Mesothelial cell of epicardium (in vitro differentiated cells): ENCODE measurements at regions not wholly inside any gene's neighbourhood (a gene's known extent, or its start where the extent isn't known, plus 50 kb on each side); places are given as distances from the start of the nearest gene placed in this dataset.

Source experiments
- DNase-seq, 2 experiments: peaks; one replicate each; pipeline ENCODE4 v3.0.0; 2021; ENCODE audit warnings: low spot score in 2 of 2; ENCODE audit not compliant: unreplicated experiment in 2 of 2
- H3K27ac Mint-ChIP-seq: 2 replicates; pipeline ENCODE4 v1.8.0; 2021; ENCODE audit warnings: mixed read lengths
- H3K27me3 Mint-ChIP-seq: 2 replicates; pipeline ENCODE4 v1.8.0; 2021; ENCODE audit warnings: low read depth, mixed read lengths
- H3K36me3 Mint-ChIP-seq: 2 replicates; pipeline ENCODE4 v1.8.0; 2021; ENCODE audit warnings: mixed read lengths
- H3K4me1 Mint-ChIP-seq: 2 replicates; pipeline ENCODE4 v1.8.0; 2021; ENCODE audit warnings: mixed read lengths
- H3K4me3 Mint-ChIP-seq: 2 replicates; pipeline ENCODE4 v1.8.0; 2021; ENCODE audit warnings: mild to moderate bottlenecking, moderate library complexity, mixed read lengths
- H3K9me3 Mint-ChIP-seq: 2 replicates; pipeline ENCODE4 v1.8.0; 2021; ENCODE audit warnings: mixed read lengths
- TF ChIP-seq, protein P1 (sequence below): fragments of 200-600 bp; sonication (generic); IDR thresholded peaks from one replicate; pipeline ENCODE4 v1.5.0; 2021; ENCODE audit warnings: antibody characterized with exemption; ENCODE audit not compliant: unreplicated experiment

DNA sequence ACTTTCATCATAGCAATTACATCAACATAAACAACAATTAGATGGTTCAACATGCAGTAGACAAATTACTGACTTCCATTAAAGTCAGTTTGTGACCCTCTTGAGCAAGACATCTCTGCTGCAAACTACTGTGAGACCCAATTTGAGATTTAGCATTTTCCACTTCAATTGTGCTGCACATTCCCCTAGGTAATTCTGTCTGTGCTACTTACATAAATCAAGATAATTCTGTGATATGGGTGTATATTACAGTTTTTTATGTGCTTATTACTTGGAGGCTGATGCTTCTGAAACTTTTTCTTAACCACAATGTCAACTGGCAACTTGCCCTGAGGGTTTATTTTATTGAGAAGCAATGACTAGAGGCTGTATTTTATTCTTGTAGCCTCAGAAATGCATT is 1714.4 kb downstream of the OLFM4 start:
- TF ChIP-seq, protein P1, sequence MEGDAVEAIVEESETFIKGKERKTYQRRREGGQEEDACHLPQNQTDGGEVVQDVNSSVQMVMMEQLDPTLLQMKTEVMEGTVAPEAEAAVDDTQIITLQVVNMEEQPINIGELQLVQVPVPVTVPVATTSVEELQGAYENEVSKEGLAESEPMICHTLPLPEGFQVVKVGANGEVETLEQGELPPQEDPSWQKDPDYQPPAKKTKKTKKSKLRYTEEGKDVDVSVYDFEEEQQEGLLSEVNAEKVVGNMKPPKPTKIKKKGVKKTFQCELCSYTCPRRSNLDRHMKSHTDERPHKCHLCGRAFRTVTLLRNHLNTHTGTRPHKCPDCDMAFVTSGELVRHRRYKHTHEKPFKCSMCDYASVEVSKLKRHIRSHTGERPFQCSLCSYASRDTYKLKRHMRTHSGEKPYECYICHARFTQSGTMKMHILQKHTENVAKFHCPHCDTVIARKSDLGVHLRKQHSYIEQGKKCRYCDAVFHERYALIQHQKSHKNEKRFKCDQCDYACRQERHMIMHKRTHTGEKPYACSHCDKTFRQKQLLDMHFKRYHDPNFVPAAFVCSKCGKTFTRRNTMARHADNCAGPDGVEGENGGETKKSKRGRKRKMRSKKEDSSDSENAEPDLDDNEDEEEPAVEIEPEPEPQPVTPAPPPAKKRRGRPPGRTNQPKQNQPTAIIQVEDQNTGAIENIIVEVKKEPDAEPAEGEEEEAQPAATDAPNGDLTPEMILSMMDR: no peak
- H3K36me3 Mint-ChIP-seq: no peaks in the 10 kb centered on the region
- peaks cover 5% of the 10 kb centered on the region for H3K4me1 Mint-ChIP-seq
- H3K9me3 Mint-ChIP-seq: no peaks in the 10 kb centered on the region
- no peak overlapping the region for H3K4me3 Mint-ChIP-seq
- no peaks in the 10 kb centered on the region for H3K27me3 Mint-ChIP-seq
- DNase-seq: no peak
- H3K27ac Mint-ChIP-seq: no peak overlapping the region

DNA sequence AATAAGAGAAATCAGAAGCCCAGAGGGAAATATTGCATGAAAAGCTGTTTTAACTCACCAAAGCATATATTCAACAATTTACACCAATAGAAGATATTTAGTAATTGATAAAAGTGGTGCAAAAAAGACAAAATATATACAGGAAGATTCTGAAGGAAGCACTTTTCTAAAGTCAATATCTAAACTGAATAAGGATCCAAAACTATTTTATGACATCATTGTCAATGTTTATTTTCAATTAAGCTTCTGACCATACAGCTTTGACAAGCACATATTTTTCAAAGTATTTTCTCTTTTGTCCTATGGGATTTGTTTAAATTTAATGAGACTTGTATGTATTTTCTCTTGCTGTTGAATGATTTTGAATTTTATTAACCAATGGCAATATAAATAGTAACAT is 1716.1 kb downstream of the OLFM4 start:
- Mint-ChIP-seq H3K4me1 (peaks cover 5% of the 10 kb centered on the region), H3K27me3 (no peaks in the 10 kb centered on the region), H3K36me3 (no peaks in the 10 kb centered on the region), H3K9me3 (no peaks in the 10 kb centered on the region), H3K4me3 (no peak overlapping the region), H3K27ac (no peak overlapping the region)
- DNase-seq: no peak
- TF ChIP-seq, protein P1: no peak

DNA sequence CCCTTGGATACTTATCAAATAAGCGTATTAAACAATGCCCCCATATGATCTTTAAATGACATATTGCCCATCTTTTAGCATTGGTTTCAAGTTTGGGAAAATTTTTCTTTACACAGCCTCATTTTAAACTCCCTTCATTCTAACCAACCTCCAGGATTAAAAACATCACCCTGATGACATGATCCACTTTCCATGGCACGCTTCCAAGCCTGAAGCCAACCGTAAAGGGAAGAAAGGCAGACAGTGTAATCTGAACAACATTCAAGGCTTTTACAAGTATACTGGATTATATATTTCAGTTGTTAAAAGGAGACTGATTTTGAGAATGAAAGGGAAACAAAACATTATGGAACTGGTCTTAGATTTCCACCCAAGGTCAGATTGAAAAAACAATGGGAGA is 1721.9 kb downstream of the OLFM4 start:
- H3K27me3 Mint-ChIP-seq: no peaks in the 10 kb centered on the region
- H3K4me1 Mint-ChIP-seq: peaks cover 4% of the 10 kb centered on the region
- H3K9me3 Mint-ChIP-seq: no peaks in the 10 kb centered on the region
- no peak overlapping the region for H3K27ac Mint-ChIP-seq
- TF ChIP-seq, protein P1: no peak
- H3K4me3 Mint-ChIP-seq: no peak overlapping the region
- DNase-seq: no peak
- no peaks in the 10 kb centered on the region for H3K36me3 Mint-ChIP-seq

DNA sequence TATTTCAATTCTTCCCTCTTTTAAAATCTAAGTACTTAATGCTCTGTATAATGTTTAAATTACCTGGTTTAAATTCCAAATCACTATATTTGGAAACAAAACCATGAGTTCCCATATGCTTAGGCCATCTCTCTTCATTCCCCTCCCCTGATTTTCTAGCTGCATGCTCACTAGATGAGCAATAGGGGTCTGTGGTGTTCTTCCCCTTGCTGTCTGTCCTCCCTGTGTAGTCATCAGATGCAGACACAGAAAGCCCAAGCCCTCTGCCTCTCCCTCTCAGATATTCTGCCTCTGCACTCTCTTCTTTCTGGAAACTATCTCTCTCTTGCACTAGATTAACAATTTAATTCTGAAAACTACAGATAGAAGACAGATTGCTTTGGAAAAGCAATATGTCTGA is 1730.2 kb downstream of the OLFM4 start:
- Mint-ChIP-seq H3K27ac (no peak overlapping the region), H3K4me3 (no peak overlapping the region), H3K27me3 (no peaks in the 10 kb centered on the region), H3K36me3 (no peaks in the 10 kb centered on the region), H3K4me1 (no peaks in the 10 kb centered on the region), H3K9me3 (peaks cover 8% of the 10 kb centered on the region)
- TF ChIP-seq, protein P1: no peak
- no peak for DNase-seq

GRCh38 chr13:54768214-54768613 is 1739.6 kb downstream of the OLFM4 start:
- no peaks in the 10 kb centered on the region for H3K9me3 Mint-ChIP-seq
- TF ChIP-seq, protein P1: no peak
- H3K36me3 Mint-ChIP-seq: no peaks in the 10 kb centered on the region
- no peak for DNase-seq
- H3K4me3 Mint-ChIP-seq: no peak overlapping the region
- H3K27me3 Mint-ChIP-seq: no peaks in the 10 kb centered on the region
- H3K4me1 Mint-ChIP-seq: no peaks in the 10 kb centered on the region
- H3K27ac Mint-ChIP-seq: no peak overlapping the region
